Keratinocyte (primary cell): ENCODE measurements at regions not wholly inside any gene's neighbourhood (a gene's known extent, or its start where the extent isn't known, plus 50 kb on each side); places are given as distances from the start of the nearest gene placed in this dataset.

Experiments used
- DNase-seq: peaks from one replicate; pipeline ENCODE4 v3.0.0-alpha.2; 2011; ENCODE audit warnings: low read depth, missing footprints, low spot score
- FAIRE-seq: peaks from 2 replicates; lab custom pipeline; 2011; peaks lifted over from hg19 to GRCh38; lab: Jason Lieb, UNC
- H2AFZ ChIP-seq: 2 replicates; pipeline ENCODE4 v1.6.0; 2012; ENCODE audit warnings: low read length, control low read depth, inconsistent platforms; ENCODE audit not compliant: control insufficient read depth
- H3K27ac ChIP-seq: 2 replicates; pipeline ENCODE4 v1.5.1; 2011; ENCODE audit warnings: low read length; ENCODE audit not compliant: control insufficient read depth, insufficient read depth
- H3K27me3 ChIP-seq: 3 replicates; pipeline ENCODE4 v1.6.0; 2011; ENCODE audit warnings: low read length; ENCODE audit not compliant: control insufficient read depth, insufficient read depth; ENCODE audit errors: extremely low read depth
- H3K36me3 ChIP-seq, 2 experiments: 2 replicates in 1 of 2; 3 replicates in 1 of 2; pipeline ENCODE4 v1.5.1; 2011; ENCODE audit warnings: low read length in 2 of 2, mild to moderate bottlenecking in 1 of 2; ENCODE audit not compliant: control insufficient read depth in 2 of 2, insufficient read depth in 2 of 2; ENCODE audit errors: extremely low read depth in 1 of 2
- H3K4me1 ChIP-seq: 3 replicates; pipeline ENCODE4 v1.5.1; 2011; ENCODE audit warnings: low read length; ENCODE audit not compliant: control insufficient read depth, insufficient read depth; ENCODE audit errors: extremely low read depth
- H3K4me2 ChIP-seq: 3 replicates; pipeline ENCODE4 v1.6.0; 2011; ENCODE audit warnings: low read depth, low read length; ENCODE audit not compliant: control insufficient read depth, insufficient read depth; ENCODE audit errors: extremely low read depth
- H3K4me3 ChIP-seq, 3 experiments: fragments of 200-600 bp in 1 of 3; sonication (generic) in 1 of 3; 2 replicates in 2 of 3; 3 replicates in 1 of 3; pipeline ENCODE4 v1.5.1; 2011 to 2016; ENCODE audit warnings: low read length in 3 of 3, mild to moderate bottlenecking in 3 of 3, control low read depth in 2 of 3, inconsistent platforms in 1 of 3, low read depth in 1 of 3, mixed read lengths in 1 of 3, mixed run types in 1 of 3, moderate library complexity in 1 of 3; ENCODE audit not compliant: control insufficient read depth in 2 of 3, insufficient read depth in 2 of 3; ENCODE audit errors: extremely low read depth in 1 of 3
- H3K79me2 ChIP-seq: 2 replicates; pipeline ENCODE4 v1.6.0; 2012; ENCODE audit warnings: low read length; ENCODE audit not compliant: control insufficient read depth, insufficient read depth
- H3K9ac ChIP-seq: 3 replicates; pipeline ENCODE4 v1.6.0; 2011; ENCODE audit warnings: low read length; ENCODE audit not compliant: control insufficient read depth, insufficient read depth; ENCODE audit errors: extremely low read depth
- H3K9me1 ChIP-seq: 3 replicates; pipeline ENCODE4 v1.6.0; 2011; ENCODE audit warnings: low read length; ENCODE audit not compliant: control insufficient read depth, insufficient read depth; ENCODE audit errors: extremely low read depth
- H3K9me3 ChIP-seq: 2 replicates; pipeline ENCODE4 v1.5.1; 2012; ENCODE audit warnings: low read depth, low read length; ENCODE audit not compliant: control insufficient read depth
- H4K20me1 ChIP-seq: 3 replicates; pipeline ENCODE4 v1.6.0; 2011; ENCODE audit warnings: low read length; ENCODE audit not compliant: control insufficient read depth, insufficient read depth; ENCODE audit errors: extremely low read depth
- CTCF ChIP-seq, 3 experiments: IDR thresholded peaks in 1 of 3; conservative IDR thresholded peaks in 1 of 3; optimal IDR thresholded peaks in 1 of 3; 2 replicates in 2 of 3; 3 replicates in 1 of 3; pipeline versions ENCODE3 to v1.5.1; 2011; ENCODE audit warnings: low read length in 3 of 3, mild to moderate bottlenecking in 3 of 3, moderate library complexity in 2 of 3, control low read depth in 1 of 3, inconsistent platforms in 1 of 3; ENCODE audit not compliant: insufficient read depth in 2 of 3; ENCODE audit errors: extremely low read depth in 1 of 3
- EZH2 ChIP-seq: IDR thresholded peaks from one replicate; pipeline ENCODE4 v1.6.1; 2012; ENCODE audit warnings: inconsistent platforms, mild to moderate bottlenecking, low read length, moderate library complexity
- dilution Hi-C: fragments of 300-500 bp; cut with MboI; formaldehyde crosslinking; loops from one replicate; pipeline ENCODE4 v1.7.0; 2020; ENCODE audit warnings: low sequenced_read_pairs; ENCODE audit not compliant: extremely low pct_ligation_motif_present

GRCh38 chr17:36793976-36794375 is 143.3 kb upstream of the LHX1 start:
- Histone ChIP-seq H3K36me3 (no peaks in the 10 kb centered on the region), H3K27me3 (peaks cover 35% of the 10 kb centered on the region), H3K9me1 (no peaks in the 10 kb centered on the region), H2AFZ (no peak overlapping the region), H3K79me2 (no peaks in the 10 kb centered on the region), H3K27ac (no peak overlapping the region), H3K9ac (no peak overlapping the region), H3K4me1 (no peaks in the 10 kb centered on the region), H3K4me3 (no peak overlapping the region), H3K9me3 (no peaks in the 10 kb centered on the region), H4K20me1 (no peaks in the 10 kb centered on the region), H3K4me2 (no peak overlapping the region)
- FAIRE-seq (no peak), DNase-seq (no peak)
- TF ChIP-seq EZH2 (no peak), CTCF (optimal IDR thresholded peaks at IDR 0.05 in 1 of 3, IDR thresholded peaks at IDR 0.05 in 1 of 3, conservative IDR thresholded peaks at IDR 0.05 in 1 of 3; ENCODE audit: extremely low read depth in 1 of 3, insufficient read depth in 2 of 3, low read length in 3 of 3) (no peak)
- dilution Hi-C loops, result no loop called here

- Histone ChIP-seq H3K36me3 (no peaks in the 10 kb centered on the region), H3K9ac (no peak overlapping the region), H3K9me3 (no peaks in the 10 kb centered on the region), H4K20me1 (no peaks in the 10 kb centered on the region), H2AFZ (no peak overlapping the region), H3K4me1 (peaks cover 4% of the 10 kb centered on the region), H3K4me3 (peak overlapping the region; percentile 19 to 57 (median 19)), H3K4me2 (peak overlapping the region; percentile 47), H3K79me2 (no peaks in the 10 kb centered on the region), H3K27me3 (peaks cover 60% of the 10 kb centered on the region), H3K9me1 (no peaks in the 10 kb centered on the region), H3K27ac (no peak overlapping the region)
- no peak for FAIRE-seq
- dilution Hi-C loops, result no loop called here
- TF ChIP-seq EZH2, result peak; percentile 88
- TF ChIP-seq CTCF (optimal IDR thresholded peaks at IDR 0.05 in 1 of 3, IDR thresholded peaks at IDR 0.05 in 1 of 3, conservative IDR thresholded peaks at IDR 0.05 in 1 of 3; ENCODE audit: extremely low read depth in 1 of 3, insufficient read depth in 2 of 3, low read length in 3 of 3), result no peak
- no peak for DNase-seq
These were observed 129.6 kb upstream of the LHX1 start for GRCh38 chr17:36807496-36808179.
